ENCODE measurements at regions not wholly inside any gene's neighbourhood (a gene's known extent, or its start where the extent isn't known, plus 50 kb on each side); places are given as distances from the start of the nearest gene placed in this dataset.

GRCh38 chr12:92556141-92556540 is 146.6 kb upstream of the PLEKHG7 start:
- no peak overlapping the region for H2BK15ac ChIP-seq (ENCODE audit: low read depth, poor library complexity, severe bottlenecking)
- no peaks in the 10 kb centered on the region for H3K36me3 ChIP-seq (ENCODE audit: control insufficient read depth in 1 of 2, insufficient read depth in 2 of 2, low read depth in 1 of 2, low read length in 2 of 2)
- no peaks in the 10 kb centered on the region for H3K79me1 ChIP-seq (replicated peaks; ENCODE audit: low read length, poor library complexity, severe bottlenecking)
- H3K27me3 ChIP-seq (ENCODE audit: control insufficient read depth in 1 of 2, insufficient read depth in 1 of 2, low read length in 2 of 2): no peaks in the 10 kb centered on the region
- no peak overlapping the region for H3K9ac ChIP-seq (ENCODE audit: low read length)
- no peak overlapping the region for H2AK5ac ChIP-seq (ENCODE audit: low read length, severe bottlenecking)
- DNase-seq: no peak
- H3K27ac ChIP-seq (ENCODE audit: low read length, poor library complexity, severe bottlenecking): no peak overlapping the region
- no peak overlapping the region for H4K8ac ChIP-seq (ENCODE audit: low read length)
- no peak overlapping the region for H3K23ac ChIP-seq (ENCODE audit: low read length in 2 of 2)
- H3K4me3 ChIP-seq (ENCODE audit: insufficient read depth in 1 of 2, low read depth in 1 of 2, low read length in 2 of 2): no peak overlapping the region
- H2AFZ ChIP-seq (ENCODE audit: low read depth, low read length): no peak overlapping the region
- peaks cover 11% of the 10 kb centered on the region for H3K4me1 ChIP-seq (ENCODE audit: control insufficient read depth, insufficient read depth, low read depth, low read length)
- no peak overlapping the region for H3K14ac ChIP-seq (ENCODE audit: low read length in 2 of 2)
- no peak overlapping the region for H3K4me2 ChIP-seq (ENCODE audit: low read length, poor library complexity, severe bottlenecking)
- no peak overlapping the region for H2BK12ac ChIP-seq (ENCODE audit: low read length in 2 of 2)
- no peak overlapping the region for H3K18ac ChIP-seq (ENCODE audit: low read depth in 1 of 2, low read length in 2 of 2)
- WGBS: 94% methylated on average over 1 of the region's 1 CpG
- H2BK5ac ChIP-seq (ENCODE audit: low read depth, low read length, poor library complexity, severe bottlenecking): no peak overlapping the region
- no peak overlapping the region for H3K4ac ChIP-seq (ENCODE audit: low read depth in 1 of 2, low read length in 2 of 2)
- no peaks in the 10 kb centered on the region for H3K9me3 ChIP-seq (ENCODE audit: control insufficient read depth, low read length)
- no peak overlapping the region for H4K91ac ChIP-seq (ENCODE audit: low read length)
- H2BK120ac ChIP-seq (ENCODE audit: low read depth, low read length): no peak overlapping the region

- Histone ChIP-seq H2BK15ac (ENCODE audit: low read depth, poor library complexity, severe bottlenecking) (no peak overlapping the region), H2AFZ (ENCODE audit: low read depth, low read length) (no peak overlapping the region), H2BK12ac (ENCODE audit: low read length in 2 of 2) (no peak overlapping the region), H3K79me1 (replicated peaks; ENCODE audit: low read length, poor library complexity, severe bottlenecking) (no peaks in the 10 kb centered on the region), H4K8ac (ENCODE audit: low read length) (no peak overlapping the region), H3K9ac (ENCODE audit: low read length) (peak overlapping the region; percentile 50), H3K4ac (ENCODE audit: low read depth in 1 of 2, low read length in 2 of 2) (no peak overlapping the region), H3K27ac (ENCODE audit: low read length, poor library complexity, severe bottlenecking) (no peak overlapping the region), H3K23ac (ENCODE audit: low read length in 2 of 2) (no peak overlapping the region), H3K4me1 (ENCODE audit: control insufficient read depth, insufficient read depth, low read depth, low read length) (peaks cover 11% of the 10 kb centered on the region), H2BK5ac (ENCODE audit: low read depth, low read length, poor library complexity, severe bottlenecking) (no peak overlapping the region), H4K91ac (ENCODE audit: low read length) (no peak overlapping the region), H3K4me3 (ENCODE audit: insufficient read depth in 1 of 2, low read depth in 1 of 2, low read length in 2 of 2) (no peak overlapping the region), H3K9me3 (ENCODE audit: control insufficient read depth, low read length) (no peaks in the 10 kb centered on the region), H3K36me3 (ENCODE audit: control insufficient read depth in 1 of 2, insufficient read depth in 2 of 2, low read depth in 1 of 2, low read length in 2 of 2) (no peaks in the 10 kb centered on the region), H3K18ac (ENCODE audit: low read depth in 1 of 2, low read length in 2 of 2) (no peak overlapping the region), H3K27me3 (ENCODE audit: control insufficient read depth in 1 of 2, insufficient read depth in 1 of 2, low read length in 2 of 2) (no peaks in the 10 kb centered on the region), H2AK5ac (ENCODE audit: low read length, severe bottlenecking) (no peak overlapping the region), H3K14ac (ENCODE audit: low read length in 2 of 2) (no peak overlapping the region), H2BK120ac (ENCODE audit: low read depth, low read length) (no peak overlapping the region), H3K4me2 (ENCODE audit: low read length, poor library complexity, severe bottlenecking) (no peak overlapping the region)
- DNase-seq: peak; percentile 36
- 80% methylated on average over 1 of the region's 3 CpGs for WGBS
These were observed 148.4 kb upstream of the PLEKHG7 start for GRCh38 chr12:92554158-92555073.

- H3K23ac ChIP-seq (ENCODE audit: low read length in 2 of 2): no peak overlapping the region
- no peak overlapping the region for H2BK15ac ChIP-seq (ENCODE audit: low read depth, poor library complexity, severe bottlenecking)
- H3K4ac ChIP-seq (ENCODE audit: low read depth in 1 of 2, low read length in 2 of 2): peak overlapping the region; percentile 9 to 45
- no peaks in the 10 kb centered on the region for H3K79me1 ChIP-seq (replicated peaks; ENCODE audit: low read length, poor library complexity, severe bottlenecking)
- no peaks in the 10 kb centered on the region for H3K9me3 ChIP-seq (ENCODE audit: control insufficient read depth, low read length)
- H3K4me1 ChIP-seq (ENCODE audit: control insufficient read depth, insufficient read depth, low read depth, low read length): peaks cover 11% of the 10 kb centered on the region
- DNase-seq: peak; percentile 72
- H3K14ac ChIP-seq (ENCODE audit: low read length in 2 of 2): no peak overlapping the region
- peak overlapping the region; percentile 61 to 86 for H2BK12ac ChIP-seq (ENCODE audit: low read length in 2 of 2)
- no peak overlapping the region for H2AFZ ChIP-seq (ENCODE audit: low read depth, low read length)
- H4K91ac ChIP-seq (ENCODE audit: low read length): peak overlapping the region; percentile 34
- no peaks in the 10 kb centered on the region for H3K27me3 ChIP-seq (ENCODE audit: control insufficient read depth in 1 of 2, insufficient read depth in 1 of 2, low read length in 2 of 2)
- H4K8ac ChIP-seq (ENCODE audit: low read length): no peak overlapping the region
- H3K27ac ChIP-seq (ENCODE audit: low read length, poor library complexity, severe bottlenecking): no peak overlapping the region
- 34% methylated on average over 6 of the region's 6 CpGs for WGBS
- H2BK120ac ChIP-seq (ENCODE audit: low read depth, low read length): peak overlapping the region; percentile 9
- H2BK5ac ChIP-seq (ENCODE audit: low read depth, low read length, poor library complexity, severe bottlenecking): no peak overlapping the region
- no peak overlapping the region for H2AK5ac ChIP-seq (ENCODE audit: low read length, severe bottlenecking)
- peak overlapping the region; percentile 50 for H3K9ac ChIP-seq (ENCODE audit: low read length)
- H3K36me3 ChIP-seq (ENCODE audit: control insufficient read depth in 1 of 2, insufficient read depth in 2 of 2, low read depth in 1 of 2, low read length in 2 of 2): no peaks in the 10 kb centered on the region
- peak overlapping the region; percentile 41 to 67 for H3K18ac ChIP-seq (ENCODE audit: low read depth in 1 of 2, low read length in 2 of 2)
- no peak overlapping the region for H3K4me3 ChIP-seq (ENCODE audit: insufficient read depth in 1 of 2, low read depth in 1 of 2, low read length in 2 of 2)
- no peak overlapping the region for H3K4me2 ChIP-seq (ENCODE audit: low read length, poor library complexity, severe bottlenecking)
These were observed 149.4 kb upstream of the PLEKHG7 start for GRCh38 chr12:92553389-92553788.

GRCh38 chr12:92552412-92553108 is 150.2 kb upstream of the PLEKHG7 start:
- peak overlapping the region; percentile 42 for H2AK5ac ChIP-seq (ENCODE audit: low read length, severe bottlenecking)
- H2BK12ac ChIP-seq (ENCODE audit: low read length in 2 of 2): peak overlapping the region; percentile 61 to 76
- H3K18ac ChIP-seq (ENCODE audit: low read depth in 1 of 2, low read length in 2 of 2): peak overlapping the region; percentile 37 to 67
- no peak overlapping the region for H2BK5ac ChIP-seq (ENCODE audit: low read depth, low read length, poor library complexity, severe bottlenecking)
- H2BK15ac ChIP-seq (ENCODE audit: low read depth, poor library complexity, severe bottlenecking): no peak overlapping the region
- no peaks in the 10 kb centered on the region for H3K9me3 ChIP-seq (ENCODE audit: control insufficient read depth, low read length)
- H3K4me1 ChIP-seq (ENCODE audit: control insufficient read depth, insufficient read depth, low read depth, low read length): peaks cover 11% of the 10 kb centered on the region
- H4K8ac ChIP-seq (ENCODE audit: low read length): peak overlapping the region; percentile 56
- no peak overlapping the region for H2AFZ ChIP-seq (ENCODE audit: low read depth, low read length)
- no peak overlapping the region for H3K4me3 ChIP-seq (ENCODE audit: insufficient read depth in 1 of 2, low read depth in 1 of 2, low read length in 2 of 2)
- WGBS: 98% methylated on average over 3 of the region's 3 CpGs
- no peak overlapping the region for H3K9ac ChIP-seq (ENCODE audit: low read length)
- no peaks in the 10 kb centered on the region for H3K27me3 ChIP-seq (ENCODE audit: control insufficient read depth in 1 of 2, insufficient read depth in 1 of 2, low read length in 2 of 2)
- H3K4ac ChIP-seq (ENCODE audit: low read depth in 1 of 2, low read length in 2 of 2): peak overlapping the region in 1 of 2 experiments; percentile 29
- H3K4me2 ChIP-seq (ENCODE audit: low read length, poor library complexity, severe bottlenecking): no peak overlapping the region
- H3K23ac ChIP-seq (ENCODE audit: low read length in 2 of 2): no peak overlapping the region
- no peak overlapping the region for H4K91ac ChIP-seq (ENCODE audit: low read length)
- H3K27ac ChIP-seq (ENCODE audit: low read length, poor library complexity, severe bottlenecking): peak overlapping the region; percentile 74
- H3K79me1 ChIP-seq (replicated peaks; ENCODE audit: low read length, poor library complexity, severe bottlenecking): no peaks in the 10 kb centered on the region
- H2BK120ac ChIP-seq (ENCODE audit: low read depth, low read length): no peak overlapping the region
- no peaks in the 10 kb centered on the region for H3K36me3 ChIP-seq (ENCODE audit: control insufficient read depth in 1 of 2, insufficient read depth in 2 of 2, low read depth in 1 of 2, low read length in 2 of 2)
- H3K14ac ChIP-seq (ENCODE audit: low read length in 2 of 2): peak overlapping the region in 1 of 2 experiments; percentile 30
- peak; percentile 54 for DNase-seq

Data from mesenchymal stem cell (in vitro differentiated cells and primary cell).